GM19395 (cell line): ENCODE measurements at regions not wholly inside any gene's neighbourhood (a gene's known extent, or its start where the extent isn't known, plus 50 kb on each side); places are given as distances from the start of the nearest gene placed in this dataset.

Source experiments
- ATAC-seq: cut with Tn5 transposase; IDR thresholded peaks from one replicate; pipeline ENCODE4 v1.9.1; 2021; ENCODE audit warnings: mild to moderate bottlenecking, moderate library complexity; ENCODE audit not compliant: unreplicated experiment

- ATAC-seq, result no peak
These were observed 253.3 kb downstream of the IPMK start for GRCh38 chr10:58014436-58014835.

GRCh38 chr10:58013406-58013805 is 254.3 kb downstream of the IPMK start:
- no peak for ATAC-seq

- no peak for ATAC-seq
These were observed 257.5 kb downstream of the IPMK start for GRCh38 chr10:58010073-58010702.

GRCh38 chr10:58003945-58004344 is 263.7 kb downstream of the IPMK start:
- ATAC-seq, result no peak

GRCh38 chr10:58001159-58001558 is 266.5 kb downstream of the IPMK start:
- ATAC-seq, result no peak

- ATAC-seq, result no peak
These were observed 271.2 kb downstream of the IPMK start for GRCh38 chr10:57996536-57996935.

GRCh38 chr10:57993302-57993701 is 274.4 kb downstream of the IPMK start:
- no peak for ATAC-seq

GRCh38 chr10:57992321-57993077 is 275.2 kb downstream of the IPMK start:
- no peak for ATAC-seq

- ATAC-seq, result no peak
These were observed 278.7 kb downstream of the IPMK start for GRCh38 chr10:57988964-57989363.

GRCh38 chr10:57987055-57987721 is 280.5 kb downstream of the IPMK start:
- ATAC-seq, result no peak

GRCh38 chr10:57986422-57986821 is 281.3 kb downstream of the IPMK start:
- ATAC-seq, result no peak

GRCh38 chr10:57983281-57983791 is 284.4 kb downstream of the IPMK start:
- no peak for ATAC-seq

- ATAC-seq, result no peak
These were observed 285.6 kb downstream of the IPMK start for GRCh38 chr10:57982091-57982490.

GRCh38 chr10:57979956-57980355 is 287.7 kb downstream of the IPMK start:
- no peak for ATAC-seq

GRCh38 chr10:57979491-57979890 is 288.2 kb downstream of the IPMK start:
- no peak for ATAC-seq

- no peak for ATAC-seq
These were observed 290.4 kb downstream of the IPMK start for GRCh38 chr10:57977262-57977661.

GRCh38 chr10:57973451-57973850 is 294.2 kb downstream of the IPMK start:
- ATAC-seq, result no peak

- no peak for ATAC-seq
These were observed 294.9 kb downstream of the IPMK start for GRCh38 chr10:57972783-57973182.

GRCh38 chr10:57968328-57969016 is 299.2 kb downstream of the IPMK start:
- ATAC-seq, result no peak

- ATAC-seq, result no peak
These were observed 303.3 kb downstream of the IPMK start for GRCh38 chr10:57964351-57964750.

GRCh38 chr10:57963546-57963945 is 304.1 kb downstream of the IPMK start:
- no peak for ATAC-seq
